Right atrium auricular region (tissue), 2 donors: ENCODE measurements at regions not wholly inside any gene's neighbourhood (a gene's known extent, or its start where the extent isn't known, plus 50 kb on each side); places are given as distances from the start of the nearest gene placed in this dataset.

Experiments used
- DNase-seq: peaks from one replicate; pipeline ENCODE4 v3.0.0-alpha.2; 2019; ENCODE audit warnings: low spot score
- H3K27ac ChIP-seq, 2 donors: fragments of 200-600 bp; sonication (generic); 1 replicate in 1 of 2; 2 replicates in 1 of 2; pipeline ENCODE4 v1.5.1; 2016 to 2019
- H3K27me3 ChIP-seq, 2 donors: fragments of 200-600 bp; sonication (generic); one replicate each; pipeline versions ENCODE4 v1.5.1 to v1.6.0; 2017 to 2019
- H3K36me3 ChIP-seq: fragments of 200-600 bp; sonication (generic); one replicate; pipeline ENCODE4 v1.5.1; 2016
- H3K4me1 ChIP-seq, 2 donors: fragments of 200-600 bp; sonication (generic); one replicate each; pipeline versions ENCODE4 v1.5.1 to v1.6.0; 2017 to 2019
- H3K4me3 ChIP-seq, 2 donors: fragments of 200-600 bp; sonication (generic); 1 replicate in 1 of 2; 2 replicates in 1 of 2; pipeline ENCODE4 v1.5.1; 2017 to 2019; ENCODE audit warnings: mild to moderate bottlenecking in 1 of 2, moderate library complexity in 1 of 2
- H3K9me3 ChIP-seq, 2 donors: fragments of 200-600 bp; sonication (generic); one replicate each; pipeline ENCODE4 v1.5.1; 2019
- CTCF ChIP-seq, 2 donors: fragments of 200-600 bp; sonication (generic); IDR thresholded peaks; one replicate each; pipeline ENCODE4 v1.5.1; 2019; ENCODE audit warnings: antibody characterized with exemption in 2 of 2

GRCh38 chr2:33672896-33673295 lies 73.8 kb upstream of the FAM98A start:
- Histone ChIP-seq H3K9me3 (no peaks in the 10 kb centered on the region), H3K4me3 (no peak overlapping the region), H3K27me3 (no peaks in the 10 kb centered on the region), H3K4me1 (no peaks in the 10 kb centered on the region), H3K27ac (no peak overlapping the region), H3K36me3 (no peaks in the 10 kb centered on the region)
- TF ChIP-seq CTCF (IDR thresholded peaks at IDR 0.05), result no peak
- no peak for DNase-seq

GRCh38 chr2:33672389-33672788 lies 73.3 kb upstream of the FAM98A start:
- H3K4me3 ChIP-seq, result no peak overlapping the region

GRCh38 chr2:33671198-33671597 lies 72.1 kb upstream of the FAM98A start:
- Histone ChIP-seq H3K4me3 (no peak overlapping the region), H3K27me3 (no peaks in the 10 kb centered on the region), H3K4me1 (no peaks in the 10 kb centered on the region), H3K36me3 (no peaks in the 10 kb centered on the region), H3K27ac (no peak overlapping the region), H3K9me3 (no peaks in the 10 kb centered on the region)
- no peak for TF ChIP-seq CTCF (IDR thresholded peaks at IDR 0.05)
- no peak for DNase-seq

More at GRCh38 chr2:33672389-33672788, 73.3 kb upstream of the FAM98A start:
- no peak for TF ChIP-seq CTCF (IDR thresholded peaks at IDR 0.05)
- Histone ChIP-seq H3K27ac (no peak overlapping the region), H3K9me3 (no peaks in the 10 kb centered on the region), H3K4me1 (no peaks in the 10 kb centered on the region), H3K36me3 (no peaks in the 10 kb centered on the region), H3K27me3 (no peaks in the 10 kb centered on the region)
- DNase-seq, result no peak

- no peak for TF ChIP-seq CTCF (IDR thresholded peaks at IDR 0.05)
- no peaks in the 10 kb centered on the region for H3K4me1 ChIP-seq
- H3K9me3 ChIP-seq, result no peaks in the 10 kb centered on the region
- no peak for DNase-seq
- H3K27me3 ChIP-seq, result no peaks in the 10 kb centered on the region
- H3K27ac ChIP-seq, result no peak overlapping the region
- no peak overlapping the region for H3K4me3 ChIP-seq
- H3K36me3 ChIP-seq, result no peaks in the 10 kb centered on the region
These were observed 71.4 kb upstream of the FAM98A start for GRCh38 chr2:33670392-33670937.

- no peaks in the 10 kb centered on the region for H3K4me1 ChIP-seq
- no peak overlapping the region for H3K4me3 ChIP-seq
- peak in 1 of 2 donors; percentile 10 for TF ChIP-seq CTCF (IDR thresholded peaks at IDR 0.05)
- DNase-seq, result no peak
- no peak overlapping the region for H3K27ac ChIP-seq
- no peaks in the 10 kb centered on the region for H3K27me3 ChIP-seq
- peaks cover 0 to 6% of the 10 kb centered on the region in 2 donors for H3K9me3 ChIP-seq
- H3K36me3 ChIP-seq, result no peaks in the 10 kb centered on the region
These were observed 67.8 kb upstream of the FAM98A start for GRCh38 chr2:33666879-33667278.

- Histone ChIP-seq H3K36me3 (no peaks in the 10 kb centered on the region), H3K4me1 (no peaks in the 10 kb centered on the region), H3K9me3 (peaks cover 0 to 6% of the 10 kb centered on the region in 2 donors), H3K4me3 (no peak overlapping the region), H3K27ac (no peak overlapping the region), H3K27me3 (no peaks in the 10 kb centered on the region)
- no peak for DNase-seq
- no peak for TF ChIP-seq CTCF (IDR thresholded peaks at IDR 0.05)
These were observed 65.9 kb upstream of the FAM98A start for GRCh38 chr2:33665039-33665438.
